ENCODE measurements at regions not wholly inside any gene's neighbourhood (a gene's known extent, or its start where the extent isn't known, plus 50 kb on each side); places are given as distances from the start of the nearest gene placed in this dataset.

- no peak overlapping the region for H3K9ac ChIP-seq (ENCODE audit: low read length)
- H4K20me1 ChIP-seq (ENCODE audit: low read depth, low read length) = no peaks in the 10 kb centered on the region
- no peaks in the 10 kb centered on the region for H3K36me3 ChIP-seq (ENCODE audit: low read length)
- no peaks in the 10 kb centered on the region for H3K79me2 ChIP-seq (ENCODE audit: insufficient read depth, low read length)
- H3K27me3 ChIP-seq (ENCODE audit: low read length) = no peaks in the 10 kb centered on the region
- TF ChIP-seq CTCF (IDR thresholded peaks at IDR 0.05; ENCODE audit: insufficient read depth, low read length, poor library complexity, severe bottlenecking) (no peak), EZH2phosphoT487 (conservative IDR thresholded peaks at IDR 0.05; ENCODE audit: low read length) (no peak)
- no peaks in the 10 kb centered on the region for H3F3A ChIP-seq (ENCODE audit: insufficient read depth)
- H3K4me2 ChIP-seq (ENCODE audit: low read depth, low read length, poor library complexity, severe bottlenecking) = no peak overlapping the region
- no peaks in the 10 kb centered on the region for H3K9me3 ChIP-seq (ENCODE audit: insufficient read depth, low read length)
- H2AFZ ChIP-seq (ENCODE audit: low read depth, low read length, severe bottlenecking) = no peak overlapping the region
- no peaks in the 10 kb centered on the region for H3K9me2 ChIP-seq (replicated peaks; ENCODE audit: insufficient read depth, low read length)
- no peak overlapping the region for H3K27ac ChIP-seq (ENCODE audit: low read depth, low read length)
- no peak overlapping the region for H3K4me3 ChIP-seq (ENCODE audit: insufficient read depth, low read length, poor library complexity, severe bottlenecking)
Observed at GRCh38 chr5:167797933-167798332, 493.5 kb upstream of the WWC1 start.

- no peak overlapping the region for H2AFZ ChIP-seq (ENCODE audit: low read depth, low read length, severe bottlenecking)
- H4K20me1 ChIP-seq (ENCODE audit: low read depth, low read length) = no peaks in the 10 kb centered on the region
- H3K4me2 ChIP-seq (ENCODE audit: low read depth, low read length, poor library complexity, severe bottlenecking) = no peak overlapping the region
- H3K9ac ChIP-seq (ENCODE audit: low read length) = no peak overlapping the region
- H3K36me3 ChIP-seq (ENCODE audit: low read length) = no peaks in the 10 kb centered on the region
- no peaks in the 10 kb centered on the region for H3K9me2 ChIP-seq (replicated peaks; ENCODE audit: insufficient read depth, low read length)
- H3F3A ChIP-seq (ENCODE audit: insufficient read depth) = no peaks in the 10 kb centered on the region
- H3K27ac ChIP-seq (ENCODE audit: low read depth, low read length) = no peak overlapping the region
- H3K4me3 ChIP-seq (ENCODE audit: insufficient read depth, low read length, poor library complexity, severe bottlenecking) = no peak overlapping the region
- TF ChIP-seq CTCF (IDR thresholded peaks at IDR 0.05; ENCODE audit: insufficient read depth, low read length, poor library complexity, severe bottlenecking) (no peak), EZH2phosphoT487 (conservative IDR thresholded peaks at IDR 0.05; ENCODE audit: low read length) (no peak)
- H3K79me2 ChIP-seq (ENCODE audit: insufficient read depth, low read length) = no peaks in the 10 kb centered on the region
- H3K27me3 ChIP-seq (ENCODE audit: low read length) = no peaks in the 10 kb centered on the region
- no peaks in the 10 kb centered on the region for H3K9me3 ChIP-seq (ENCODE audit: insufficient read depth, low read length)
Observed at GRCh38 chr5:167798448-167798847, 493.0 kb upstream of the WWC1 start.

GRCh38 chr5:167800427-167800826 lies 491.0 kb upstream of the WWC1 start:
- no peaks in the 10 kb centered on the region for H3K36me3 ChIP-seq (ENCODE audit: low read length)
- no peak for TF ChIP-seq CTCF (IDR thresholded peaks at IDR 0.05; ENCODE audit: insufficient read depth, low read length, poor library complexity, severe bottlenecking)
- TF ChIP-seq EZH2phosphoT487 (conservative IDR thresholded peaks at IDR 0.05; ENCODE audit: low read length) = no peak
- no peaks in the 10 kb centered on the region for H3K27me3 ChIP-seq (ENCODE audit: low read length)
- H3K4me2 ChIP-seq (ENCODE audit: low read depth, low read length, poor library complexity, severe bottlenecking) = no peak overlapping the region
- H3K79me2 ChIP-seq (ENCODE audit: insufficient read depth, low read length) = no peaks in the 10 kb centered on the region
- H2AFZ ChIP-seq (ENCODE audit: low read depth, low read length, severe bottlenecking) = no peak overlapping the region
- no peaks in the 10 kb centered on the region for H3F3A ChIP-seq (ENCODE audit: insufficient read depth)
- H3K9me3 ChIP-seq (ENCODE audit: insufficient read depth, low read length) = no peaks in the 10 kb centered on the region
- no peaks in the 10 kb centered on the region for H3K9me2 ChIP-seq (replicated peaks; ENCODE audit: insufficient read depth, low read length)
- H3K9ac ChIP-seq (ENCODE audit: low read length) = no peak overlapping the region
- no peak overlapping the region for H3K27ac ChIP-seq (ENCODE audit: low read depth, low read length)
- H4K20me1 ChIP-seq (ENCODE audit: low read depth, low read length) = no peaks in the 10 kb centered on the region
- H3K4me3 ChIP-seq (ENCODE audit: insufficient read depth, low read length, poor library complexity, severe bottlenecking) = no peak overlapping the region

GRCh38 chr5:167801999-167802398 lies 489.4 kb upstream of the WWC1 start:
- Histone ChIP-seq H3K27ac (ENCODE audit: low read depth, low read length) (no peak overlapping the region), H3K9me3 (ENCODE audit: insufficient read depth, low read length) (no peaks in the 10 kb centered on the region), H3K4me3 (ENCODE audit: insufficient read depth, low read length, poor library complexity, severe bottlenecking) (no peak overlapping the region), H2AFZ (ENCODE audit: low read depth, low read length, severe bottlenecking) (no peak overlapping the region), H3K79me2 (ENCODE audit: insufficient read depth, low read length) (no peaks in the 10 kb centered on the region), H3K36me3 (ENCODE audit: low read length) (no peaks in the 10 kb centered on the region), H3K9ac (ENCODE audit: low read length) (no peak overlapping the region), H3K9me2 (replicated peaks; ENCODE audit: insufficient read depth, low read length) (no peaks in the 10 kb centered on the region), H3F3A (ENCODE audit: insufficient read depth) (no peaks in the 10 kb centered on the region), H3K4me2 (ENCODE audit: low read depth, low read length, poor library complexity, severe bottlenecking) (no peak overlapping the region), H4K20me1 (ENCODE audit: low read depth, low read length) (no peaks in the 10 kb centered on the region), H3K27me3 (ENCODE audit: low read length) (no peaks in the 10 kb centered on the region)
- TF ChIP-seq EZH2phosphoT487 (conservative IDR thresholded peaks at IDR 0.05; ENCODE audit: low read length) = no peak
- TF ChIP-seq CTCF (IDR thresholded peaks at IDR 0.05; ENCODE audit: insufficient read depth, low read length, poor library complexity, severe bottlenecking) = no peak

Measured in SU-DHL-6 (cell line).